ENCODE measurements at regions not wholly inside any gene's neighbourhood (a gene's known extent, or its start where the extent isn't known, plus 50 kb on each side); places are given as distances from the start of the nearest gene placed in this dataset.

- no peak for DNase-seq (ENCODE audit: insufficient read length, low spot score)
- no peak for TF ChIP-seq CTCF (IDR thresholded peaks at IDR 0.05; ENCODE audit: insufficient read depth, missing control alignments)
- FAIRE-seq = no peak
Measured at GRCh38 chr22:49140911-49141665, 686.6 kb downstream of the BRD1 start.

- TF ChIP-seq CTCF (IDR thresholded peaks at IDR 0.05; ENCODE audit: insufficient read depth, missing control alignments) = no peak
- DNase-seq (ENCODE audit: insufficient read length, low spot score) (no peak), FAIRE-seq (no peak)
Measured at GRCh38 chr22:49139492-49140151, 688.1 kb downstream of the BRD1 start.

GRCh38 chr22:49138250-49138790 lies 689.4 kb downstream of the BRD1 start:
- TF ChIP-seq CTCF (IDR thresholded peaks at IDR 0.05; ENCODE audit: insufficient read depth, missing control alignments) = no peak
- FAIRE-seq (no peak), DNase-seq (ENCODE audit: insufficient read length, low spot score) (no peak)

- FAIRE-seq = no peak
- no peak for TF ChIP-seq CTCF (IDR thresholded peaks at IDR 0.05; ENCODE audit: insufficient read depth, missing control alignments)
Measured at GRCh38 chr22:49137206-49137840, 690.4 kb downstream of the BRD1 start.

GRCh38 chr22:49136816-49137180 lies 690.9 kb downstream of the BRD1 start:
- FAIRE-seq = no peak
- TF ChIP-seq CTCF (IDR thresholded peaks at IDR 0.05; ENCODE audit: insufficient read depth, missing control alignments) = no peak
- no peak for DNase-seq (ENCODE audit: insufficient read length, low spot score)

More at GRCh38 chr22:49137206-49137840, 690.4 kb downstream of the BRD1 start:
- DNase-seq (ENCODE audit: insufficient read length, low spot score) = no peak

GRCh38 chr22:49136041-49136815 lies 691.4 kb downstream of the BRD1 start:
- TF ChIP-seq CTCF (IDR thresholded peaks at IDR 0.05; ENCODE audit: insufficient read depth, missing control alignments) = no peak
- FAIRE-seq = no peak
- no peak for DNase-seq (ENCODE audit: insufficient read length, low spot score)

Data from D721Med (cell line).